Lower lobe of right lung (tissue), 2 donors: ENCODE measurements at regions not wholly inside any gene's neighbourhood (a gene's known extent, or its start where the extent isn't known, plus 50 kb on each side); places are given as distances from the start of the nearest gene placed in this dataset.

Experiments
- ATAC-seq, 2 donors: fragments of 200-7000 bp; cut with Tn5 transposase; one replicate each; pipeline ENCODE4 v1.9.1; 2020 to 2022; ENCODE audit warnings: mild to moderate bottlenecking in 2 of 2, moderate library complexity in 2 of 2
- DNase-seq: peaks from one replicate; pipeline ENCODE4 v3.0.0-alpha.2; 2020
- H3K27ac ChIP-seq: fragments of 200-600 bp; one replicate; pipeline ENCODE4 v1.8.0; 2022
- H3K27me3 ChIP-seq: fragments of 200-600 bp; one replicate; pipeline ENCODE4 v1.8.0; 2022; ENCODE audit warnings: low read depth
- H3K36me3 ChIP-seq: fragments of 200-600 bp; one replicate; pipeline ENCODE4 v1.8.0; 2022; ENCODE audit warnings: mild to moderate bottlenecking
- H3K4me1 ChIP-seq: fragments of 200-600 bp; one replicate; pipeline ENCODE4 v1.8.0; 2022
- H3K4me3 ChIP-seq: fragments of 200-600 bp; one replicate; pipeline ENCODE4 v1.8.0; 2022; ENCODE audit warnings: mild to moderate bottlenecking
- H3K9me3 ChIP-seq: fragments of 200-600 bp; one replicate; pipeline ENCODE4 v1.8.0; 2022
- intact Hi-C: fragments of 100-400 bp; cut with DNase I; formaldehyde crosslinking; loops from one replicate; pipeline ENCODE4 v1.11.0; 2022
- TF ChIP-seq, protein P1 (sequence below): fragments of 200-600 bp; IDR thresholded peaks from one replicate; pipeline ENCODE4 v1.8.0; 2022; ENCODE audit warnings: antibody characterized with exemption, mild to moderate bottlenecking
- donor health status: DM: no; HTN: yes; CAD: no; lungs with severe emphysema.

- Histone ChIP-seq H3K4me1 (no peaks in the 10 kb centered on the region), H3K9me3 (no peaks in the 10 kb centered on the region), H3K27me3 (no peaks in the 10 kb centered on the region), H3K36me3 (no peaks in the 10 kb centered on the region), H3K4me3 (no peak overlapping the region), H3K27ac (no peak overlapping the region)
- intact Hi-C loops, result no loop called here
- ATAC-seq, result no peak
- TF ChIP-seq, protein P1, sequence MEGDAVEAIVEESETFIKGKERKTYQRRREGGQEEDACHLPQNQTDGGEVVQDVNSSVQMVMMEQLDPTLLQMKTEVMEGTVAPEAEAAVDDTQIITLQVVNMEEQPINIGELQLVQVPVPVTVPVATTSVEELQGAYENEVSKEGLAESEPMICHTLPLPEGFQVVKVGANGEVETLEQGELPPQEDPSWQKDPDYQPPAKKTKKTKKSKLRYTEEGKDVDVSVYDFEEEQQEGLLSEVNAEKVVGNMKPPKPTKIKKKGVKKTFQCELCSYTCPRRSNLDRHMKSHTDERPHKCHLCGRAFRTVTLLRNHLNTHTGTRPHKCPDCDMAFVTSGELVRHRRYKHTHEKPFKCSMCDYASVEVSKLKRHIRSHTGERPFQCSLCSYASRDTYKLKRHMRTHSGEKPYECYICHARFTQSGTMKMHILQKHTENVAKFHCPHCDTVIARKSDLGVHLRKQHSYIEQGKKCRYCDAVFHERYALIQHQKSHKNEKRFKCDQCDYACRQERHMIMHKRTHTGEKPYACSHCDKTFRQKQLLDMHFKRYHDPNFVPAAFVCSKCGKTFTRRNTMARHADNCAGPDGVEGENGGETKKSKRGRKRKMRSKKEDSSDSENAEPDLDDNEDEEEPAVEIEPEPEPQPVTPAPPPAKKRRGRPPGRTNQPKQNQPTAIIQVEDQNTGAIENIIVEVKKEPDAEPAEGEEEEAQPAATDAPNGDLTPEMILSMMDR, result no peak
- DNase-seq, result no peak
Observed at GRCh38 chr2:145155196-145155595, 635.3 kb upstream of the ZEB2 start.

DNA sequence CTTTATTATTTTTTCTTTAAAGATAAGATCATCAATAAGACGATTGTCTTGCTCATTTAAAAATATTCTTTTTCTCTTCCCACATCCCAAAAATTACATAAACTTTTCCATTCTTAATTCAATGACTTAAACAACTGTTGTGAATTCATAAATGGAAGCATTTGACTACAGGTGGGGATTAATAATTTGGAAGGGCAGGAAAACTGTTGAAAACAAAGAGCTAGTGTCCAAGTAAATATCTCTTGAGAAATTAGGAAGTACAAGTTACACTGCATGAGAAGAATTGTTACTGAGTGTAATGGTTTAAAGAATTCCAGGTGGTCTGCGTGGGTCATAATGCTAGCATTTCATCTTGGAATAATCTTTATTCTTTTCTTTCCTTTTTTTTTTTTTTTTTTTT, 634.8 kb upstream of the ZEB2 start:
- H3K9me3 ChIP-seq, result no peaks in the 10 kb centered on the region
- intact Hi-C loops, result no loop called here
- TF ChIP-seq, protein P1, result no peak
- no peak overlapping the region for H3K4me3 ChIP-seq
- H3K4me1 ChIP-seq, result no peaks in the 10 kb centered on the region
- ATAC-seq, result no peak
- H3K36me3 ChIP-seq, result no peaks in the 10 kb centered on the region
- H3K27me3 ChIP-seq, result no peaks in the 10 kb centered on the region
- DNase-seq, result no peak
- no peak overlapping the region for H3K27ac ChIP-seq

GRCh38 chr2:145146691-145147090, 626.8 kb upstream of the ZEB2 start:
- TF ChIP-seq, protein P1, result no peak
- ATAC-seq (no peak), DNase-seq (no peak)
- H3K9me3 ChIP-seq, result no peaks in the 10 kb centered on the region
- H3K4me3 ChIP-seq, result no peak overlapping the region
- H3K27me3 ChIP-seq, result no peaks in the 10 kb centered on the region
- no peaks in the 10 kb centered on the region for H3K36me3 ChIP-seq
- H3K4me1 ChIP-seq, result no peaks in the 10 kb centered on the region
- intact Hi-C loops, result no loop called here
- no peak overlapping the region for H3K27ac ChIP-seq

DNA sequence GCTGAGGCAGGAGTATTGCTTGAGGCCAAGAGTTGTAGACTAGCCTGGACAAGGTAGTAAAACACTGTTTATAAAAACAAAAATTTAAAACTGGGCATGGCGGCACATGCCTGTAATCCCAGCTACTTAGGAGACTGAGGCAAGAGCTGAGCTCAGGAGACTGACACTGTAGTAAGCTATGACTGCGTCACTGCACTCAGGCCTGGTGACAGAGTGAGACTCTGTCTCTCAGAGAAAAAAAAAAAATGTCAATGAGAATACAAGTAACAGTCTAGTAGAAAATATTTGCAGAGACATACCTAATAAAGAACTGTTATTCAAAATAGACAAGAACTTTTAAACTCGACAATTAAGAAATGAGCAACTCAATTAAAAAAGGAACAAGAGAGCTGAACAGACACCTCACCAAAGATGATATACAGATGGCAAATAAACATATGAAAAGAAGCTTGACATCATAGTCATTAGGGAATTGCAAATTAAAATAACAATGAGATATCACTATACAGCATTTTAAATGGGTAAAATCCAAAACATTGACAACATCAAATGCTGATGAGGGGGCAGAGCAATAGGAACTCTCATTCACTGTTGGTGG, 624.3 kb upstream of the ZEB2 start:
- TF ChIP-seq, protein P1, result no peak
- Histone ChIP-seq H3K27me3 (no peaks in the 10 kb centered on the region), H3K36me3 (no peaks in the 10 kb centered on the region), H3K9me3 (no peaks in the 10 kb centered on the region), H3K27ac (no peak overlapping the region), H3K4me1 (no peaks in the 10 kb centered on the region), H3K4me3 (no peak overlapping the region)
- ATAC-seq, result no peak
- intact Hi-C loops, result no loop called here
- DNase-seq, result no peak

- Histone ChIP-seq H3K36me3 (no peaks in the 10 kb centered on the region), H3K27ac (no peak overlapping the region), H3K4me3 (no peak overlapping the region), H3K27me3 (no peaks in the 10 kb centered on the region), H3K9me3 (no peaks in the 10 kb centered on the region), H3K4me1 (no peaks in the 10 kb centered on the region)
- DNase-seq (no peak), ATAC-seq (peak in 1 of 2 donors; percentile 32)
- intact Hi-C loops, result no loop called here
- TF ChIP-seq, protein P1, result no peak
Observed at GRCh38 chr2:145141981-145142380, 622.1 kb upstream of the ZEB2 start.
